Panc1 (cell line): ENCODE measurements at regions not wholly inside any gene's neighbourhood (a gene's known extent, or its start where the extent isn't known, plus 50 kb on each side); places are given as distances from the start of the nearest gene placed in this dataset.

ENCODE experiments used
- ATAC-seq: fragments of 200-7000 bp; cut with Tn5 transposase; 2 replicates; pipeline ENCODE4 v1.9.1; 2020; ENCODE audit warnings: mild to moderate bottlenecking, moderate library complexity
- BruUV-seq: library from RNA; stranded (reverse); fragments of 400-500 nt; replicated peaks from 2 replicates; lab custom pipeline; 2021; lab: Mats Ljungman, UMichigan
- CTCF ChIA-PET: fragments of 300-600 bp; sonication (Branson Sonifier 250); formaldehyde crosslinking; loops from one replicate; lab custom pipeline; 2022; ENCODE audit warnings: antibody characterized with exemption; lab: Charles Lee
- POLR2A ChIA-PET: fragments of 300-600 bp; sonication (Branson Sonifier 250); formaldehyde crosslinking; loops from one replicate; lab custom pipeline; 2022; ENCODE audit warnings: antibody characterized with exemption; lab: Charles Lee
- DNase-seq: peaks from one replicate; pipeline ENCODE4 v3.0.0-alpha.2; 2010; ENCODE audit warnings: low read depth, low spot score
- H3K27ac ChIP-seq: 2 replicates; pipeline ENCODE4 v1.5.1; 2011; ENCODE audit warnings: mild to moderate bottlenecking, low read length, inconsistent platforms
- H3K27me3 ChIP-seq: fragments of 200-500 bp; sonication (Bioruptor generic); 2 replicates; pipeline ENCODE4 v1.6.0; 2014; ENCODE audit warnings: low read length, inconsistent platforms; ENCODE audit not compliant: control insufficient read depth, insufficient read depth
- H3K36me3 ChIP-seq: fragments of 200-500 bp; sonication (Bioruptor generic); 2 replicates; pipeline ENCODE4 v1.5.1; 2014; ENCODE audit warnings: inconsistent platforms, mild to moderate bottlenecking, low read length, moderate library complexity; ENCODE audit not compliant: control insufficient read depth, insufficient read depth
- H3K4me1 ChIP-seq: 2 replicates; pipeline ENCODE4 v1.5.1; 2011; ENCODE audit warnings: inconsistent platforms, mild to moderate bottlenecking, low read length, moderate library complexity; ENCODE audit not compliant: control insufficient read depth, insufficient read depth
- H3K4me3 ChIP-seq, 2 experiments: 2 replicates each; pipeline ENCODE4 v1.5.1; 2011 to 2012; ENCODE audit warnings: low read depth in 2 of 2, low read length in 2 of 2, mild to moderate bottlenecking in 2 of 2, inconsistent platforms in 1 of 2, moderate library complexity in 1 of 2
- H3K9me3 ChIP-seq: fragments of 200-500 bp; sonication (Bioruptor generic); 2 replicates; pipeline ENCODE4 v1.5.1; 2014; ENCODE audit warnings: low read depth, mild to moderate bottlenecking, inconsistent platforms, low read length, moderate library complexity; ENCODE audit not compliant: control insufficient read depth, insufficient read depth
- POLR2AphosphoS5 ChIP-seq: IDR thresholded peaks from 2 replicates; pipeline ENCODE4 v1.6.1; 2012; ENCODE audit warnings: mild to moderate bottlenecking, low read depth, low read length, moderate library complexity
- REST ChIP-seq, 2 experiments: IDR thresholded peaks; 2 replicates each; pipeline ENCODE4 v1.6.1; 2011 to 2012; ENCODE audit warnings: low read depth in 2 of 2, control low read depth in 1 of 2, low read length in 1 of 2, mild to moderate bottlenecking in 1 of 2, moderate library complexity in 1 of 2; ENCODE audit not compliant: insufficient read depth in 1 of 2
- SIN3A ChIP-seq: IDR thresholded peaks from 2 replicates; pipeline ENCODE4 v1.6.1; 2012; ENCODE audit warnings: low read depth, mild to moderate bottlenecking, low read length, moderate library complexity, borderline replicate concordance; ENCODE audit not compliant: insufficient read depth
- TCF7L2 ChIP-seq: IDR thresholded peaks from 2 replicates; pipeline ENCODE4 v1.6.1; 2011; ENCODE audit warnings: mild to moderate bottlenecking, low read depth, low read length, inconsistent platforms
- in situ Hi-C: cut with HindIII; loops from 2 replicates; pipeline ENCODE4 v1.10.0; 2016; ENCODE audit warnings: low sequenced_read_pairs, low pct_unique_long_range_greater_than_20kb
- intact Hi-C: fragments of 100-400 bp; cut with micrococcal nuclease; formaldehyde crosslinking; loops from one replicate; pipeline ENCODE4 v1.10.0; 2022; ENCODE audit not compliant: unreplicated experiment
- TF ChIP-seq, protein P1 (sequence below): fragments of 450-650 bp; IDR thresholded peaks from 2 replicates; pipeline ENCODE4 v1.5.1; 2017; ENCODE audit warnings: mild to moderate bottlenecking

DNA sequence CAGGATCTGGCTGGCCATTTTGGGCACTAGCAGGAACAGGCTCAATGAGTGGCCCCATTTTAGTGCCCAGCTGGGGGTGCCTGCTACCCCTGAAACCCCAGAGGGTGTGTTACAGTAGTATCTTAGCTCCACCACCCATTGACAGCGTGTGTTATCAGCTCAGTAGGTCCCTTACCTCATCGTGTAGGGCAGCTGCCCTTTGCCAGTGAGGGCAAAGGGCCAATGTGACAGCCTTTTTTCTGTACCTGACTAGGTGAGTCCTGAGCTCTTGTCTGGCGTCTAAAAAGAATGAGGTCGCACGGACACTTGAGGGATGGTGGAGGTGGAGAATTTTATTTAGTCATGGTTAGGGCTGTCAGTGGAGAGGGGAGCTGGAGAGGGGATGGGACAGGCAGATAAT lies 462.2 kb downstream of the PIK3C3 start:
- H3K4me3 ChIP-seq = no peak overlapping the region
- in situ Hi-C loops = no loop called here
- no TSS peak for BruUV-seq
- TF ChIP-seq POLR2AphosphoS5 (no peak), TCF7L2 (no peak), SIN3A (no peak)
- TF ChIP-seq, protein P1, sequence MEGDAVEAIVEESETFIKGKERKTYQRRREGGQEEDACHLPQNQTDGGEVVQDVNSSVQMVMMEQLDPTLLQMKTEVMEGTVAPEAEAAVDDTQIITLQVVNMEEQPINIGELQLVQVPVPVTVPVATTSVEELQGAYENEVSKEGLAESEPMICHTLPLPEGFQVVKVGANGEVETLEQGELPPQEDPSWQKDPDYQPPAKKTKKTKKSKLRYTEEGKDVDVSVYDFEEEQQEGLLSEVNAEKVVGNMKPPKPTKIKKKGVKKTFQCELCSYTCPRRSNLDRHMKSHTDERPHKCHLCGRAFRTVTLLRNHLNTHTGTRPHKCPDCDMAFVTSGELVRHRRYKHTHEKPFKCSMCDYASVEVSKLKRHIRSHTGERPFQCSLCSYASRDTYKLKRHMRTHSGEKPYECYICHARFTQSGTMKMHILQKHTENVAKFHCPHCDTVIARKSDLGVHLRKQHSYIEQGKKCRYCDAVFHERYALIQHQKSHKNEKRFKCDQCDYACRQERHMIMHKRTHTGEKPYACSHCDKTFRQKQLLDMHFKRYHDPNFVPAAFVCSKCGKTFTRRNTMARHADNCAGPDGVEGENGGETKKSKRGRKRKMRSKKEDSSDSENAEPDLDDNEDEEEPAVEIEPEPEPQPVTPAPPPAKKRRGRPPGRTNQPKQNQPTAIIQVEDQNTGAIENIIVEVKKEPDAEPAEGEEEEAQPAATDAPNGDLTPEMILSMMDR = no peak
- no peak for ATAC-seq
- ChIA-PET POLR2A (no interaction called here), CTCF (no interaction called here)
- H3K9me3 ChIP-seq = no peaks in the 10 kb centered on the region
- H3K4me1 ChIP-seq = no peaks in the 10 kb centered on the region
- H3K27me3 ChIP-seq = no peaks in the 10 kb centered on the region
- no peak for DNase-seq
- H3K27ac ChIP-seq = no peak overlapping the region
- no peaks in the 10 kb centered on the region for H3K36me3 ChIP-seq
- intact Hi-C loops = no loop called here

DNA sequence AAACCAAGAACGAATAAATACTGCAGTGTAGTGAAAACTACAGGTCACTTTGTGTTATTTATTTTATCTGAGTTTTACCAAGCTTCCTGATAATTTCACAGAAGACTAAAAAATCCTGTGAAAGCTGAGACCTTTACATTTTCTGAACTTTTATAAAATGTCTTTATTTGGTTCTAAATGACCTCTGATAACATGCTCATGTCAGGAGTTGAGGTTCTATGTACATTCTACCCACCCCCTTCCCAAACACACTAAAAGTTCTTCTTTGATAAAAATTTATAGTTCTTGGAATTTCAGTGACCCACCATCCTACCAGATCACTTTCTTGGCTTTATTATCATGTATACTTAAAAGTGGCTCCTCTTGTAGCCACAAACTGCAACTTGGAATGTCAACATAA lies 463.1 kb downstream of the PIK3C3 start:
- Histone ChIP-seq H3K36me3 (no peaks in the 10 kb centered on the region), H3K27ac (no peak overlapping the region), H3K9me3 (no peaks in the 10 kb centered on the region), H3K4me3 (no peak overlapping the region), H3K27me3 (no peaks in the 10 kb centered on the region), H3K4me1 (no peaks in the 10 kb centered on the region)
- POLR2A ChIA-PET = no interaction called here
- ATAC-seq (no peak), DNase-seq (no peak)
- in situ Hi-C loops = no loop called here
- TF ChIP-seq, protein P1 = no peak
- TF ChIP-seq REST (IDR thresholded peaks at IDR 0.05; ENCODE audit: insufficient read depth in 1 of 2, low read depth in 2 of 2, low read length in 1 of 2) = no peak
- TF ChIP-seq POLR2AphosphoS5 = no peak
- TF ChIP-seq TCF7L2 = no peak
- no peak for TF ChIP-seq SIN3A
- BruUV-seq = no TSS peak
- CTCF ChIA-PET = no interaction called here
- intact Hi-C loops = no loop called here
